ENCODE measurements at regions not wholly inside any gene's neighbourhood (a gene's known extent, or its start where the extent isn't known, plus 50 kb on each side); places are given as distances from the start of the nearest gene placed in this dataset.
"Not testable (repeated sequence)": the region's sequence is repeated elsewhere in the genome, so short reads cannot be mapped to it uniquely, and the experiment has no call there.

- no peak for DNase-seq
Measured at GRCh38 chr12:38016602-38017001, 300.0 kb upstream of the ALG10B start.

GRCh38 chr12:38025916-38026315 lies 290.7 kb upstream of the ALG10B start:
- no peak for DNase-seq

- no peak for DNase-seq
Measured at GRCh38 chr12:38053113-38053512, 263.5 kb upstream of the ALG10B start.

GRCh38 chr12:38053655-38054464 lies 262.7 kb upstream of the ALG10B start:
- no peak for DNase-seq

- no peak for DNase-seq
Measured at GRCh38 chr12:38056701-38057689, 259.6 kb upstream of the ALG10B start.

GRCh38 chr12:38099686-38100085 lies 216.9 kb upstream of the ALG10B start:
- no peak for DNase-seq

- no peak for DNase-seq
Measured at GRCh38 chr12:38101753-38102152, 214.8 kb upstream of the ALG10B start.

- no peak for DNase-seq
Measured at GRCh38 chr12:38102197-38102596, 214.4 kb upstream of the ALG10B start.

GRCh38 chr12:38110026-38110699 lies 206.4 kb upstream of the ALG10B start:
- no peak for DNase-seq

- DNase-seq = no peak
Measured at GRCh38 chr12:38113991-38114390, 202.6 kb upstream of the ALG10B start.

GRCh38 chr12:38116968-38117367 lies 199.6 kb upstream of the ALG10B start:
- DNase-seq = no peak

GRCh38 chr12:38118632-38119031 lies 197.9 kb upstream of the ALG10B start:
- no peak for DNase-seq

- DNase-seq = no peak
Measured at GRCh38 chr12:38120438-38120837, 196.1 kb upstream of the ALG10B start.

- DNase-seq = not testable (repeated sequence)
Measured at GRCh38 chr12:38123028-38123427, 193.5 kb upstream of the ALG10B start.

GRCh38 chr12:38123566-38124246 lies 192.9 kb upstream of the ALG10B start:
- no peak for DNase-seq

- no peak for DNase-seq
Measured at GRCh38 chr12:38124247-38125012, 192.1 kb upstream of the ALG10B start.

- no peak for DNase-seq
Measured at GRCh38 chr12:38132139-38132538, 184.4 kb upstream of the ALG10B start.

GRCh38 chr12:38137287-38137686 lies 179.3 kb upstream of the ALG10B start:
- no peak for DNase-seq

- no peak for DNase-seq
Measured at GRCh38 chr12:38137716-38138115, 178.9 kb upstream of the ALG10B start.

- DNase-seq = peak; percentile 24
Measured at GRCh38 chr12:38138225-38139221, 178.1 kb upstream of the ALG10B start.

All from NCI-H1048 (cell line).